ENCODE measurements at regions not wholly inside any gene's neighbourhood (a gene's known extent, or its start where the extent isn't known, plus 50 kb on each side); places are given as distances from the start of the nearest gene placed in this dataset.
"Not testable (repeated sequence)": the region's sequence is repeated elsewhere in the genome, so short reads cannot be mapped to it uniquely, and the experiment has no call there.

DNA sequence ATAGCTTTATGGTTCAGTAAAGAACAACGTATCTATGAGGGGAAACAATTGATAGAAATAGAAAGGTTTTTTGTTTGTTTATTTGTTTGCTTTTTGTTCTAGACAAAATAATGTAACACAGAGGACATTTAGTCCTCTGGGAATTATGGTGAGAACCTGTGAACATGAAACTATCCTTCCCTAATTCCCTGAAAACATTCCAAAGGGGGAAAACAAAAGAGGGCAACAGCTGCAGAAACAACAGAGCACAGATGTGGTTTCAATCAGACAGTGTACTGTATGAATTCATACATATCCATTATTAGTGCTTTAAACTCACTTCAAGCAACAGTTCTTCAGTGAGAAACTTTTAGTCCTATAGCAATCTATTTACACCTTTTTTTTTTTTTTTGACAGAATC lies 1489.8 kb upstream of the C9orf72 start:
- no peak for DNase-seq

DNA sequence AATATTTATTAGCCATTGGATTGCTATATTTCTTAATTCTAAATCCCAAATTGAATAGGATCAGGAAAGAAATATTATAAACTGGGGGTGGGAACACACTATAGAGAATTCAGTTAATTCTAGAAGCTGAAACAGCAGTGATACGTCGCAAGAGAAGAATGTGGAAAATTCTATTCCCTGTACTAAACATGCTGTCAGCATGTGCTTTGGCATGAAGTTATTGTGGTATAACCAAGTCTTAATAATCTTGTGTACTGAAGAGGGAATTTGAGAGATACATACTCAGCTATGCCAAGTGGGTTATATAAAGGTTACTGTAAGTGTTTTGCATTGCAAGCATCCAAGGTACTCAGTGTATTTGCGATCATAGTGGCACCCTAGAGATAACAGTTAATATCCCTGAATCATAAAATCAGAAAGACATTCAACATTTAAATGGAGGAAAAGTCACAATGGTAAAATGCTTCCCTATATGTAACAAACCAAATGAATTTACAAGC lies 1492.9 kb upstream of the C9orf72 start:
- no peak for DNase-seq

DNA sequence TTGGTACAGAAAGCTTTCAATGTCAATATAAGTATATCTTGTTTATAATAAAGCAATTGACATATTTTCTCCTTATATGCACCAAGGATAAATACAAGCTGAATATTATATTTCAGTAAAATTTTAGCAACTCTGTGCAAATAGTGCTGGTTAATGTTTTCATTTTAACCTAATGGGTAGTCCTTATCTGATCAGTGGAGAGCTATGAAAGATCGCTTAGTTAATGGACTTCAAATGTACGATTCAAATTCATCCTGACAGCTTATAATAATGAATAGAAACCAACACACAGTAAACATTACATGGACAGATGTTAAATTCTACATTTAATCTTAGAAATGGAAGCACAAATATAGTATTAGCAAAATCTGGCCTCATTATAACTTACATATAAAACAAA lies 1495.2 kb upstream of the C9orf72 start:
- DNase-seq, result no peak

GRCh38 chr9:29069376-29069775 lies 1496.1 kb upstream of the C9orf72 start:
- no peak for DNase-seq

DNA sequence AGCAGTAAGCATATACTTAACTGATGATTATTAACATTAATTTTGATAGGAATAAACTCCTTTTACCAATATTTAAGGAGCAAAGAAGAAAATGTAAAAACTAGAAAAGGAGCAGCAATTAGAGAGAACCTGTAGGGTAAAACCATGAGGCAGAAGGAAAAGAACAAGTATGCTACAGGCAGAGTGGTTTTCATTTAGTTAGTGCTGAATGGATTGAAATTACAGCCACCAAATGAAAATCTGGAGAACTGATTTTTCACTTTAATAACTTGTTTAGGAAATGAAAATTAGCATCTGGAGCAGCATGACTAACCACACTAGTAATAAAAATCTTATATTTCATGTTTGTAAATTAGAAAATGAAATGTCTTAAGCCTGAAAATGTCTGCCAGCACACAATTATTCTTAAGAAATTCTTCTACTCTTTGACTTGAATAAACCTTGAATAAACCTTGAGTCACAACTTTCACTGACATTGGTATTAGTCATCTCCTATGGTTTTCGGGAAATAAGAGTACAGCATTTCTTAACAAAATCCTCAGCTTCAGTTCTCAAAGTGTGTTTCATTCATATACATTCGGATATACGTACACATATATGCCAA lies 1504.9 kb upstream of the C9orf72 start:
- no peak for DNase-seq

- DNase-seq, result no peak
Measured at GRCh38 chr9:29100762-29101161, 1527.5 kb upstream of the C9orf72 start.

DNA sequence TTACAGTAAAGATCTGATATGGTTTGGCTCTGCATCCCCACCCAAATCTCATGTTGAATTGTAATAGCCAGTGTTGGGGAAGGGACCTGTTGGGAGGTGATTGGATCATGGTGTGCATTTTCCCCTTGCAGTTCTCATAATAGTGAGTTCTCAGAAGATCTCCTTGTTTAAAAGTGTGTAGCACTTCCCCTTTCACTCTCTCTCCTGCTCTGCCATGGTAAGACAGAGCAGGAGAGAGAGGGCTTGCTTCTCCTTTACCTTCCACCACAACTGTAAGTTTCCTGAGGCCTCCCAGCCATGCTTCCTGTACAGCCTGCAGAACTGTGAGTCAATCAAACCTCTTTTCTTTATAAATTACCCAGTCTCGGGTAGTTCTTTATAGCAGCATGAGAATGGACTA lies 1530.9 kb upstream of the C9orf72 start:
- not testable (repeated sequence) for DNase-seq

GRCh38 chr9:29118555-29118954 lies 1545.3 kb upstream of the C9orf72 start:
- DNase-seq, result no peak

- no peak for DNase-seq
Measured at GRCh38 chr9:29126783-29127182, 1553.5 kb upstream of the C9orf72 start.

DNA sequence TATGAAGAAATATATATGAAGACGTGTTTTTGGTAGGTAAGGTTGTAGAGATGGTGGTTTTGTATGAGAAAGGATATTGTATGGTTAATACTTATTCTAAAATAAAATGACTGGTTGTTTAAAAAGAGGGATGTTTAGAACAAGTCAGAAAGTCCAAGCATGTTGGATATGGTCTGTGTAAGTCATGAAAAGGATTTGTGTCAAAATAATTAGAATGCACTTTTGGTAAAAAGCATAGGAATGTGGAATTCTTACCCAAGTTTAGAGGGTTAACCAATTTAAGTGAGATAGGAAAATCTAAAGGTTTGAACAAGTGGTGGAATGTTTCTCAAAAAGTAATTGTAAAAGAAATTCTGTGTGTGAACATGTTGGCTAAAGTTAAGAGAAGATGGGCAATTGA lies 1556.5 kb upstream of the C9orf72 start:
- no peak for DNase-seq

- no peak for DNase-seq
Measured at GRCh38 chr9:29144476-29144875, 1571.2 kb upstream of the C9orf72 start.

DNA sequence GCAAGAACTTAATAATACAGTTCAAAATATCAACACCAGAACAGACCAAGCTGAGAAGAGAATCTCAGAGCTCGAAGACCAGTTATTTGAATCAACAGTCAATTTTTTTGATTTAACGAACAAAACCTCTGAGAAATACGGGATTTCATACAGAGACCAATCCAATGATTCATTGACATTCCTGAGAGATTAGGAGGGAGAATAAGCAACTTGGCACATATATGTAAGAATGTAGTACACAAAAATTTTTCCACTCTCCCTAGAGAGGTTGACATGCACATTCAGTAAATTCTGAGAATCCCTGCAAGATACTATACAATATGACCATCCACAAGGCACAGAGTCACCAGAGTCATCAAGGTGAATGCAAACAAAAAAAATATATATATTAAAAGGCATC lies 1577.3 kb upstream of the C9orf72 start:
- DNase-seq, result no peak

DNA sequence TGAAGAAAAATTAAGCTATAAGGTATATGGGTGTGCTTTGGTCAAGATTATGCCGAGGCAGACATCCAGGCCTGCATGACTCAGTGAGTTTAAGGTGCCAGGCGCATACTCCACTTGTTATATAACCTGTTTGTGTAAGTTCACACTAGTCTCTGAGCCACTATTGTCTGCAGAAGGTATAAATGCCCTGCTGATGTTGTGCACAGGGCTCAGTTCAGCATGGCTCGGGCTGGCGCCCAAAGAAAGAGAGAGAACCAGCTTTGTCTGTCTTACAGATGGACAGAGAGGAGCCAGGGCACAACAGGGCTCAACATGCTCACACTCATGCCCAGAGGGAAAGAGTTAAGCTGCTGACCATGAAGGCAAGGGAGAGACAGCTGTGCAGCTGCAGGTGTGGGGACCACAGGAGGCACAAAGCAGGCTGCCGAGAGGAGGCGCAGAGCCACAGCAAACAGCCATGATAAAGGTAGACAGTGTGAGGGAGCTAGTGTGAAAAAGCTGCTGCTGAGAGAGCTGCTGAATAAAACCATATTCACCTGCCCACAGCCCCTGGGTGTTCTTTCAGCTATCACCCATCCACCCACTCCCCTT lies 1587.6 kb upstream of the C9orf72 start:
- no peak for DNase-seq

GRCh38 chr9:29174136-29174535 lies 1600.9 kb upstream of the C9orf72 start:
- no peak for DNase-seq

- DNase-seq, result no peak
Measured at GRCh38 chr9:29176231-29176630, 1603.0 kb upstream of the C9orf72 start.

DNA sequence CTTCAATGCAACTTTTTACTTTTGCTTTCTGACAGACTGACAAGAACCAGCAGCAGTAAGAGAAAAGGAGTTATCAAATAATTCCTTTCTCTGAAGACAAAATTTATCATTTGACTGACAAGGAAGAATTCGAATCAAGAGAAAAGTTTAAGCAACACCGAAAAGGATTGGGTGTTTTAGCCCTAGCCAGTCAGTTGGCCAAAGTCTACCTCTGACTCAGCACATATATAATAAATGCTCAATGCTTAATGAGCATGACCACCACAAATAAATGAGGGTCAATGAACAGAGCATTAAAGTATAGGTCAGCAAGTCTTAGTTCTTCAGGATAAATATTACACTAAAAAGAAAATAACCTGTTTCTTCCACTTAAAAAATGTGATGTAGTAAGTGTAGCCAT lies 1603.5 kb upstream of the C9orf72 start:
- DNase-seq, result no peak

- DNase-seq, result no peak
Measured at GRCh38 chr9:29183971-29184370, 1610.7 kb upstream of the C9orf72 start.

- DNase-seq, result not testable (repeated sequence)
Measured at GRCh38 chr9:29188771-29189170, 1615.5 kb upstream of the C9orf72 start.

GRCh38 chr9:29189221-29189620 lies 1615.9 kb upstream of the C9orf72 start:
- not testable (repeated sequence) for DNase-seq

DNA sequence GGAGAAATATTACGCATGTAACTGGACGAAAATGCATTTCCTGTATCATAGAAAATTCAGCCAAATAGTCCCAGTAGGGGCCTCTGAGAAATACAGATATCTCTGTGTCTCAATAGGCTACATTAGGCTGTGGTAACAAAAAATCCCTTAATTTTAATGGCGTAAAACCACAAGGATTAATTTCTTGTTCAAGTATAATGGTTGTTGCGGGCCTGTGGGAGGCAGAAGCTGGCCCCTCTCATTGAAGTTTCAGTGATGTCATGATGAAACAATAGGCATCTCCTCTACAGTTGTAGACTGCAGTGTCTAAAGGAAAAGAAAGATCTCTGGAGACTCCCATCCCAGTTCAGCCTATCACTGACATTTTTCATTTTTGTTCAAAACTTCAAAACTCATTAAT lies 1625.6 kb upstream of the C9orf72 start:
- DNase-seq, result no peak

- DNase-seq, result no peak
Measured at GRCh38 chr9:29199975-29200374, 1626.7 kb upstream of the C9orf72 start.

DNA sequence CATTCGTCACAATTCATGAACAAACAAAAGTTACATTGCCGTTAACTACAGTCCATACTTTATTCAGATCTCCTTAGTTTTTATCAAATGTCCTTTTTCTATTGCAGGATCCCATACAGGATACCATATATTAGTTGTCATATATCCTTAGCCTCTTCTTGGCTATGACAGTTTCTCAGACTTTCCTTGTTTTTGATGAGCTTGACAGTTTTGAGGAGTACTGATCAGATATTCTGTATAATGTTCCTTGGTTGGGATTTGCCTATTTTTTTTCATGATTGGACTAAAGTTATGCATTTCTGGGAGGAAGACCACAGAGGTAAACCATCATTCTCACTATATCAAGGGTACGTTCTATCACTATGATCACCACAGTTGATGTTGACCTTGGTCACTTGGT lies 1627.4 kb upstream of the C9orf72 start:
- DNase-seq, result no peak

GRCh38 chr9:29203244-29203930 lies 1630.1 kb upstream of the C9orf72 start:
- DNase-seq, result no peak

DNA sequence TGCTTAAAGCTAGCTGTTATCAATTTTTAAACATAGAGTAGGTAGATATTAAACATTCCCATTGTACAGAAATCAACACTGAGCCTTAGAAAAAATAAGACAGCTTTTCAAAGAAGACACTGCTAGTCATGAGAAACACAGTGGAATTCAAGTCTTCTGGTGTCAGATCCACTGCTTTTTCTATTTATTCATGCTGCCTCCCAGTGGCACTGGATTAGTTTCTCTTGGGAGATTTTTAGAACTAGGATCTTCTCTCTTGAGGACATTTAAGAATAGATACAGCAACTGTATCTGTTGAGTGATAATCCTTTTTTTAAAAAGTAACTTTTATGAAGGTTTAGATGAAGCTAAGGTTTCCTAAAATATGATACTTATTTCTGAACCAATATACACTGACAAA lies 1635.4 kb upstream of the C9orf72 start:
- DNase-seq, result no peak

Data from CD4-positive, alpha-beta T cell treated with Interleukin-15 for 1 hour (primary cell).